Uterus (tissue), 3 donors: ENCODE measurements at regions not wholly inside any gene's neighbourhood (a gene's known extent, or its start where the extent isn't known, plus 50 kb on each side); places are given as distances from the start of the nearest gene placed in this dataset.
A peak's percentile ranks its signal among the peaks of the same experiment; 100 is the strongest.

Experiments used
- DNase-seq, 2 donors: peaks; one replicate each; pipeline ENCODE4 v3.0.0-alpha.2; 2019 to 2020
- H3K27ac ChIP-seq, 2 donors: fragments of 200-600 bp; sonication (generic); 1 replicate in 1 of 2; 2 replicates in 1 of 2; pipeline ENCODE4 v1.5.1; 2016 to 2018
- H3K27me3 ChIP-seq, 2 donors: fragments of 200-600 bp; sonication (generic); one replicate each; pipeline ENCODE4 v1.5.1; 2018 to 2019; ENCODE audit warnings: control low read depth in 1 of 2
- H3K36me3 ChIP-seq, 2 donors: fragments of 200-600 bp; sonication (generic); one replicate each; pipeline ENCODE4 v1.5.1; 2019; ENCODE audit warnings: control low read depth in 1 of 2
- H3K4me1 ChIP-seq, 2 donors: fragments of 200-600 bp; sonication (generic); one replicate each; pipeline ENCODE4 v1.5.1; 2018 to 2019; ENCODE audit warnings: control low read depth in 1 of 2
- H3K4me3 ChIP-seq, 2 donors: fragments of 200-600 bp; sonication (generic); 1 replicate in 1 of 2; 2 replicates in 1 of 2; pipeline ENCODE4 v1.5.1; 2018 to 2019; ENCODE audit warnings: mild to moderate bottlenecking in 1 of 2
- H3K9me3 ChIP-seq, 2 donors: fragments of 200-600 bp; sonication (generic); one replicate each; pipeline ENCODE4 v1.5.1; 2019; ENCODE audit warnings: control low read depth in 1 of 2
- POLR2A ChIP-seq, 2 donors: fragments of 450-650 bp; IDR thresholded peaks; one replicate each; pipeline ENCODE4 v1.6.1; 2016; ENCODE audit warnings: antibody characterized with exemption in 2 of 2, mild to moderate bottlenecking in 1 of 2, moderate library complexity in 1 of 2
- intact Hi-C: fragments of 100-400 bp; cut with DNase I; formaldehyde crosslinking; loops from one replicate; pipeline ENCODE4 v1.15.1; 2023; ENCODE audit warnings: low total_unique reads
- TF ChIP-seq, protein P1 (sequence below), 4 experiments: fragments of 200-600 bp in 2 of 4; fragments of 450-650 bp in 2 of 4; sonication (generic) in 2 of 4; IDR thresholded peaks; one replicate each; pipeline ENCODE4 v1.5.1; 2016 to 2019; ENCODE audit warnings: antibody characterized with exemption in 4 of 4, mild to moderate bottlenecking in 2 of 4, moderate library complexity in 1 of 4
- donor health status: DM: yes; HTN: yes; CAD: no.

GRCh38 chr7:25861164-25861496, 290.9 kb upstream of the NFE2L3 start:
- intact Hi-C loops = no loop called here
- TF ChIP-seq, protein P1, sequence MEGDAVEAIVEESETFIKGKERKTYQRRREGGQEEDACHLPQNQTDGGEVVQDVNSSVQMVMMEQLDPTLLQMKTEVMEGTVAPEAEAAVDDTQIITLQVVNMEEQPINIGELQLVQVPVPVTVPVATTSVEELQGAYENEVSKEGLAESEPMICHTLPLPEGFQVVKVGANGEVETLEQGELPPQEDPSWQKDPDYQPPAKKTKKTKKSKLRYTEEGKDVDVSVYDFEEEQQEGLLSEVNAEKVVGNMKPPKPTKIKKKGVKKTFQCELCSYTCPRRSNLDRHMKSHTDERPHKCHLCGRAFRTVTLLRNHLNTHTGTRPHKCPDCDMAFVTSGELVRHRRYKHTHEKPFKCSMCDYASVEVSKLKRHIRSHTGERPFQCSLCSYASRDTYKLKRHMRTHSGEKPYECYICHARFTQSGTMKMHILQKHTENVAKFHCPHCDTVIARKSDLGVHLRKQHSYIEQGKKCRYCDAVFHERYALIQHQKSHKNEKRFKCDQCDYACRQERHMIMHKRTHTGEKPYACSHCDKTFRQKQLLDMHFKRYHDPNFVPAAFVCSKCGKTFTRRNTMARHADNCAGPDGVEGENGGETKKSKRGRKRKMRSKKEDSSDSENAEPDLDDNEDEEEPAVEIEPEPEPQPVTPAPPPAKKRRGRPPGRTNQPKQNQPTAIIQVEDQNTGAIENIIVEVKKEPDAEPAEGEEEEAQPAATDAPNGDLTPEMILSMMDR (IDR thresholded peaks at IDR 0.05) = no peak
- TF ChIP-seq POLR2A (IDR thresholded peaks at IDR 0.05) = no peak
- peaks cover 33% of the 10 kb centered on the region in 2 donors for H3K27me3 ChIP-seq

GRCh38 chr7:25861601-25862260, 290.3 kb upstream of the NFE2L3 start:
- H3K27me3 ChIP-seq = peaks cover 38 to 39% of the 10 kb centered on the region in 2 donors
- H3K36me3 ChIP-seq = no peaks in the 10 kb centered on the region
- no peak overlapping the region for H3K4me3 ChIP-seq
- intact Hi-C loops = no loop called here
- no peak for DNase-seq
- H3K4me1 ChIP-seq = no peaks in the 10 kb centered on the region
- no peaks in the 10 kb centered on the region for H3K9me3 ChIP-seq
- no peak for TF ChIP-seq POLR2A (IDR thresholded peaks at IDR 0.05)
- TF ChIP-seq, protein P1 (IDR thresholded peaks at IDR 0.05) = no peak
- H3K27ac ChIP-seq = peak overlapping the region in 1 of 2 donors; percentile 45

More at GRCh38 chr7:25861164-25861496, 290.9 kb upstream of the NFE2L3 start:
- Histone ChIP-seq H3K27ac (no peak overlapping the region), H3K9me3 (no peaks in the 10 kb centered on the region), H3K4me3 (no peak overlapping the region), H3K36me3 (no peaks in the 10 kb centered on the region), H3K4me1 (no peaks in the 10 kb centered on the region)
- no peak for DNase-seq

DNA sequence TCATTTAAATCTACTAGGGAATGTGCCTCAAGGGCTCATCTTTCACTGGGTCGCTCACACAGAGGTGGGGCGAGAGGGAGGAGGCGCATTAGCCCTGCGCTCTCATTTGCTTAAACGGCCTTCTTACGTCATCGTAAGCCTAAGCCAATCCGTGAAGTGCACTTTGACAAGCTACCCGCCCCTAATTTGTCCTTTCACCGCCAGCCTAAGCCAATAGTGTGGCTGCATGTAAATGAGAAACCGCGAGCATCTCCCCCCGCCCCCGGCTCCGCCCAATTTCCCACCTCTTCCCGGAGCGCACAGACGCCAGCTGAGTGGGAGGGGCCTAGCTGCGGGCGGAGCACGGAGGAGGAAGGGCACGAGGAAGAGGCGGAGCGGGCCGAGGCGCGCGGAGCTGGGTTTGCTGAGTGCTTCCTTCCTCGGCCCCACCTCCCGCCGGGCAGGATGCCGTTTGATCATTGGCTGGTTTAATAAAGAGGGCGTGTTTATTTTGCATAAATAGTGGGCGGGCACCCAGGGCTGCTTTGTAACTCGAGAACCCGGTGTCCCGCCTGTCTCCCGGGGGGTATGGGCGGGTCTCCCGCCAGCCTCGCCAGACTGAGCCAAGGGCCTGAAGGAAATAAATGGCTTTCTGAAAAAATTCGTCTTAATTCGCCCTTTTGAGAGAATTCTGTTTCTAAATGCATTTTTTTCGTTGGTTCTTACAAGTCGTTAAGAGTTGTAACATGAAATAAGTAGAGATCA, 289.6 kb upstream of the NFE2L3 start:
- Histone ChIP-seq H3K27me3 (peaks cover 39 to 46% of the 10 kb centered on the region in 2 donors), H3K4me1 (no peaks in the 10 kb centered on the region), H3K9me3 (no peaks in the 10 kb centered on the region), H3K36me3 (no peaks in the 10 kb centered on the region), H3K27ac (peak overlapping the region in 1 of 2 donors; percentile 45), H3K4me3 (no peak overlapping the region)
- DNase-seq = peak; percentile 89 to 99
- TF ChIP-seq, protein P1 (IDR thresholded peaks at IDR 0.05) = no peak
- no peak for TF ChIP-seq POLR2A (IDR thresholded peaks at IDR 0.05)
- intact Hi-C loops = no loop called here

DNA sequence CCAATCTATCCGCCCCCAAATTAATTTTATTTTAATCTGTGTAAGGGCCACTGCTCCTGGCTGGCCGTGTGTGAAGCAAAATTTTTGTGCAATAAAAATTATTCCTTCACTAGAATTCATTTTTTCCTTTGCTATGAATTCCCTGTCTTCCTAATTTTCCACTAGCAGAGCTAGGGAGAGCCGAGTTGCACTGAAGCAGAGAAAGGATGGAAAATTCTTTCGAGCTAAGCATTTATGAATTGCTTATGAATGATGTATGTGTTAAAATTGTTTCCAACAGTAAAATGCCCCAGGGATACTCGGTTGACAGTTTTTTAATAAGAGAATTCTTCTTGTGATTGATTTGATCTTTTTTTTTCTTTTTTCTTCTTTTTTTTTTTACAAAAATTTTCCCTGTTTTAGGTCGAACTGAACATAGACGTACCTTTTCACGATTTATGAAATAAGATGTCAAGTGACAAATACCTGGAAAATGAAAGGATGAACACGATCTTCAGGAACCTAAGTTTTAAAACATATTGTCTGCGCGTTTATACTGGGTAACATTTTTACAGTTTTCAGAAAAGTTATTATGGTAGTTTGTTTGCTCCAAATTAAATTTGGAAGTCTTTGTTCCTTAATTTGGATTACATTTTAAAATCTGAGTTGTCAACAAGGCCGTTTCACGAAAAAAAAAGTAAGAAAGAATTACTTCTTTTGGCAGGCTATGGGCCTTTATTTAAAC, 288.8 kb upstream of the NFE2L3 start:
- H3K9me3 ChIP-seq = no peaks in the 10 kb centered on the region
- intact Hi-C loops = no loop called here
- no peak for TF ChIP-seq POLR2A (IDR thresholded peaks at IDR 0.05)
- TF ChIP-seq, protein P1 (IDR thresholded peaks at IDR 0.05) = no peak
- no peak for DNase-seq
- H3K4me1 ChIP-seq = no peaks in the 10 kb centered on the region
- H3K4me3 ChIP-seq = no peak overlapping the region
- H3K27me3 ChIP-seq = peaks cover 39 to 52% of the 10 kb centered on the region in 2 donors
- no peaks in the 10 kb centered on the region for H3K36me3 ChIP-seq
- H3K27ac ChIP-seq = no peak overlapping the region

GRCh38 chr7:25863729-25864110, 288.3 kb upstream of the NFE2L3 start:
- no peaks in the 10 kb centered on the region for H3K9me3 ChIP-seq
- peaks cover 39 to 58% of the 10 kb centered on the region in 2 donors for H3K27me3 ChIP-seq
- DNase-seq = no peak
- H3K4me3 ChIP-seq = no peak overlapping the region
- intact Hi-C loops = no loop called here
- TF ChIP-seq POLR2A (IDR thresholded peaks at IDR 0.05) = no peak
- TF ChIP-seq, protein P1 (IDR thresholded peaks at IDR 0.05) = no peak
- no peaks in the 10 kb centered on the region for H3K36me3 ChIP-seq
- no peak overlapping the region for H3K27ac ChIP-seq
- H3K4me1 ChIP-seq = no peaks in the 10 kb centered on the region
